DOHH2 (cell line): ENCODE measurements at regions not wholly inside any gene's neighbourhood (a gene's known extent, or its start where the extent isn't known, plus 50 kb on each side); places are given as distances from the start of the nearest gene placed in this dataset.

Experiments used
- EZH2phosphoT487 ChIP-seq: fragments of 200-600 bp; sonication (generic); IDR thresholded peaks from 2 replicates; pipeline ENCODE4 v1.6.1; 2017; ENCODE audit warnings: borderline replicate concordance, mild to moderate bottlenecking, antibody characterized with exemption, low read length, moderate library complexity, mixed read lengths
- TF ChIP-seq, protein P1 (sequence below): fragments of 200-600 bp; sonication (generic); IDR thresholded peaks from one replicate; pipeline ENCODE4 v1.5.1; 2014; ENCODE audit warnings: antibody characterized with exemption, mild to moderate bottlenecking, low read depth, low read length; ENCODE audit not compliant: poor library complexity, severe bottlenecking

DNA sequence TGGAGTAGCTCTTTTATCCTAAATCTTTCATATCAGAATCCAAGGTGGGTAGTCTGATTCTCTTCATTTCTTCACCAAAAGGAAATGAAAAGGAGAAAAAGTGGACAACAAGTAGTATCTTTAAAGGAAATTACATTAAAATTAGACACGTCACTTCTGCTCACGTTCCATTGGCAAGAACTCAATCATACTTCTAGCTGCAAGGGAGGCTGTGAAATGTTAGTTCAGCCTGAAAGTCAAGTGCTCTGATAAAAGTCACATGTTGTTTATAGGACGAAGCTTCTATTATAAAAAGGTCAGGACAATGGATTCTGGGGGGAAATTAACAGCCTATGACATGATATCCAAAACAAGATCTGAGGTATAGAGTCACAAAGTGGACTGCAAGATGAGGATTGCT, 164.6 kb upstream of the MCTP2 start:
- TF ChIP-seq, protein P1, sequence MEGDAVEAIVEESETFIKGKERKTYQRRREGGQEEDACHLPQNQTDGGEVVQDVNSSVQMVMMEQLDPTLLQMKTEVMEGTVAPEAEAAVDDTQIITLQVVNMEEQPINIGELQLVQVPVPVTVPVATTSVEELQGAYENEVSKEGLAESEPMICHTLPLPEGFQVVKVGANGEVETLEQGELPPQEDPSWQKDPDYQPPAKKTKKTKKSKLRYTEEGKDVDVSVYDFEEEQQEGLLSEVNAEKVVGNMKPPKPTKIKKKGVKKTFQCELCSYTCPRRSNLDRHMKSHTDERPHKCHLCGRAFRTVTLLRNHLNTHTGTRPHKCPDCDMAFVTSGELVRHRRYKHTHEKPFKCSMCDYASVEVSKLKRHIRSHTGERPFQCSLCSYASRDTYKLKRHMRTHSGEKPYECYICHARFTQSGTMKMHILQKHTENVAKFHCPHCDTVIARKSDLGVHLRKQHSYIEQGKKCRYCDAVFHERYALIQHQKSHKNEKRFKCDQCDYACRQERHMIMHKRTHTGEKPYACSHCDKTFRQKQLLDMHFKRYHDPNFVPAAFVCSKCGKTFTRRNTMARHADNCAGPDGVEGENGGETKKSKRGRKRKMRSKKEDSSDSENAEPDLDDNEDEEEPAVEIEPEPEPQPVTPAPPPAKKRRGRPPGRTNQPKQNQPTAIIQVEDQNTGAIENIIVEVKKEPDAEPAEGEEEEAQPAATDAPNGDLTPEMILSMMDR = no peak
- no peak for TF ChIP-seq EZH2phosphoT487
